NCI-H526 (cell line): ENCODE measurements at regions not wholly inside any gene's neighbourhood (a gene's known extent, or its start where the extent isn't known, plus 50 kb on each side); places are given as distances from the start of the nearest gene placed in this dataset.
A peak's percentile ranks its signal among the peaks of the same experiment; 100 is the strongest.

Source experiments
- DNase-seq, 2 experiments: peaks; one replicate each; lab custom pipeline; 2025; lab: John Stamatoyannopoulos, UW

- no peak for DNase-seq
Measured at GRCh38 chr1:106962591-106962990, 93.9 kb upstream of the PRMT6 start.

GRCh38 chr1:106964495-106964894, 92.0 kb upstream of the PRMT6 start:
- DNase-seq, result no peak

- no peak for DNase-seq
Measured at GRCh38 chr1:106968644-106969043, 87.8 kb upstream of the PRMT6 start.

GRCh38 chr1:106969731-106970130, 86.7 kb upstream of the PRMT6 start:
- no peak for DNase-seq

DNA sequence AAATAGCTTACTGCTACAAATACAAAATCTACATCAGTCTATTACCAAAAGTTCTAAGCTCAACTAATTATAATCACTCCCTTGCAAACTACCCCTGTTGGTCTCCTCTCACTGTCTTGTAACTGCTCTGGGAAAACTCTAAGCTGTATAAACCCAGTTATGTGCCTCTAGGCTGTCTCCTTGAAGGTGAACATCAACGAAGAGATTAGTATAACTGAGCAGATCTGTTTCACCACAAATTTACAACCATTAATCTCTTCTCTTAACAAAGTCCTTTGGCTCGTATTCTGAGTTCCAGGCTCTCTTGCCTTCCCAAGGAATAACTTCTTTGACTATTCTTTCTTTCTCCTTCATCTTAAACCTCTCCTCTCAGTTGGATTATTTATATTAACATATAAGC, 84.4 kb upstream of the PRMT6 start:
- DNase-seq, result no peak

DNA sequence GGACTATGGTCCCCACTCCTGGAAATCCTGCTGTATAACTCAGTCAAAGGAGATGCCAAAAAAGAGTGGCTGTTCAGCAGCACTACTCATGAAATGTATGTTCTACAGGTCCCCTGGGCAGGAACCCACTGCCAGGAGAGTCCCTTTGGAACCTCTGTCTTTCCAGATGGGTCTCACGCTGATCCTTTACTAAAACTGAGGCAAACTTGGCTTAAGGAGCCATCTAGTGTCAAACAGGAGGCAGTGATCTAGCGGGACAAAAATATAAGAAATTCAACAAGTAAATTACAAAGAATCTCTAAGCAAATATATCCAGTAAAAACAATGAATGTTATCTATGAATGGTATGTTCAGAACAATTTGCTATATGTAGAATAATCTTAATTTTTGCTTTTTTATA, 80.5 kb upstream of the PRMT6 start:
- DNase-seq, result peak in 1 of 2 experiments; percentile 27

GRCh38 chr1:106978477-106979322, 77.8 kb upstream of the PRMT6 start:
- no peak for DNase-seq

DNA sequence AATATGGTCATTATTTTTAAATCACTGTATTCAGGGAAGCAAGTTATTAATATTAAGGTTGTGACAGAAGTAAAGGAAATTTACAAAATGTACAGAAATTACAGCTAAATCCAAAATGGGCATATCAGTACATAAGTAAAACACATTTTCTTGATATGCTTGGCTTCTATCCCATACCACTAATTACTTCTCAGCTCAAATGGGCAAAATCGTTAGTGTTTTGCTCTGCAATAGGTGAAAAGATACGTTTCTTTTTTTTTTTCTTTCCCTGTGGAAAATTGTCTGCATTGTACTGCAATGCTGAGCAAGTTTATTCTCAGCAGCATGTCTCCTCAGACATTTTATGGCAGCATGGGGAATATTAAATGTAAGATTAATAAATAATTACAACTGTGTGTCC, 77.1 kb upstream of the PRMT6 start:
- no peak for DNase-seq

DNA sequence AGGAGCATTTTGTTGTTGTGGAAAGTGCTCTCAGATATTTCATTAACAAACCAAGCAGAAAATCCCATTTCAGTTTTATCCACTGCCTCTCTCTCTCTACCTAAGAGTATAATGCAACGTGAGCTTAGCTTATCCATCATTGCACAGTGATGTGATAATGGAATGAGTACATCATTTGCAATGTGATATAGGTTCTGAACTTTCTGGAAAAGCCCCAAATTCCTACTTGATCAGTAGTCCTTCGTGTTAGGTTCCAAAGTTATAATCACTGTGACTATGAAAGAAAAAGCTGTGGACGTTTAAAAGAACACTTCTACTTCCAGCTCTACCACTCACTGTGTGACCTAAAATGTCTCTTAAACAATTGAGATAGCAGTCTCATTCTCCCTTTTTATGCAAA, 76.4 kb upstream of the PRMT6 start:
- DNase-seq, result no peak

DNA sequence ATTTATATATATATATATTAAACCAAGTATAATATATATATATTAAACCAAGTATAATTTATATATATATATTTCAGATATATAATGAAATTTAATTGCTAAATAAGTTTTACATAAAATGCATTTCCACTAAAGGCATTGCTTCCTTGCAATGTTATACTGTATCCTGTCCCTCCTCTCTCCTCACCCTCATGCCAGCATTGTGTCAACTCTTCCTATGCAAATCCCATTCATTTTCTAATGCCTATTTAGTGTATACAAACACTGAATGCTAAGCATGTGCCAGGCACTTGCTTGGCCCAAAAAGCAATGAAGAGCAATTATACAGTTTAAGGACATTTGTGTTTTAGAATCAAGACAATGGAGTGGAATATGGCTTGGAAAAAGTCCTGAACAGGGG, 71.7 kb upstream of the PRMT6 start:
- DNase-seq, result peak in 1 of 2 experiments; percentile 25

DNA sequence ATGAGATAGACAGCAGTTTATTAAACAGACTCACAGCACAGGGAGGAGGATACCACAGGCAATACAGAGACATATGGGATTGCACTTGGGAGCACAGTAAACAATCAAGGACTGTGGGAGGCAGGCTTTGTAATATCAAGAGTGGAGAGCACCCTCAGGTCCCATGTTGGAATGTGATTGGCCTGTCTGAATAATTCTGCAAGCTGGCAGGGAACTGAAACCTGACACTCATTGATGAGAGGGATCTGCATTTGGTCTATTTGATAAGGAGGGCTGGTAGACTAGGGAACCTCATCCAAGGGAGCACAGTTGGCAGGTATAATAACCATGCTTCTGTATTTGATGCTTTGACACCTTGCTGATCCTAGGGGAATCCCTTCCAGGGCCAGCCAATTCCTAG, 69.9 kb upstream of the PRMT6 start:
- no peak for DNase-seq

GRCh38 chr1:106995970-106996369, 60.5 kb upstream of the PRMT6 start:
- DNase-seq, result no peak

GRCh38 chr1:106998431-106999002, 58.0 kb upstream of the PRMT6 start:
- no peak for DNase-seq

- no peak for DNase-seq
Measured at GRCh38 chr1:107000902-107001301, 55.6 kb upstream of the PRMT6 start.

DNA sequence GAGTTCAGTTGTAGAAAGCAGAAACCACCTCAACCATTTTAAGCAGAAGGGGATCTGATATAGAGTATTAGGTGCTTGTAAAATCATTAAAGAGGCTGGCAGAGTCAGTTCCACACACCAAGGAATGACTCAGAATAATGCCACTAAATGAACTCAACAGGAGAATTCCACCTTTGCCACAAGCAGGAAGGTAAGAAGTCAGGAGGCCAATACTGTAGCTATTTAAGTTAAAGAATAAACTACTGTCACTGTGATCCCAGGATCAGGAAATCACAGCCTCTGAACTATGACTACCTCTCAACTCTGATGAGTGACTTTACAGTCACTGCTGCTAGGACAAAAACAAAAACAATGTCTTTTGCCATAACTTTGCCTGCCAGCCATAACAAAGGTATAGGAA, 52.5 kb upstream of the PRMT6 start:
- DNase-seq, result no peak

GRCh38 chr1:107004421-107004820, 52.1 kb upstream of the PRMT6 start:
- DNase-seq, result no peak
